ENCODE measurements at regions not wholly inside any gene's neighbourhood (a gene's known extent, or its start where the extent isn't known, plus 50 kb on each side); places are given as distances from the start of the nearest gene placed in this dataset.

- no peak overlapping the region for H3K4me3 ChIP-seq (ENCODE audit: low read depth, low read length, poor library complexity, severe bottlenecking)
- H2AFZ ChIP-seq (ENCODE audit: low read length): no peak overlapping the region
- no peak for DNase-seq (ENCODE audit: low spot score)
- H3K9me3 ChIP-seq (ENCODE audit: low read length): no peaks in the 10 kb centered on the region
- intact Hi-C loops (cut with micrococcal nuclease; ENCODE audit: unreplicated experiment): no loop called here
- no peaks in the 10 kb centered on the region for H3K4me1 ChIP-seq (ENCODE audit: insufficient read depth, low read length, poor library complexity, severe bottlenecking)
- TF ChIP-seq EZH2phosphoT487 (IDR thresholded peaks at IDR 0.05; ENCODE audit: borderline replicate concordance, low read depth, low read length) (no peak), CTCF (conservative IDR thresholded peaks at IDR 0.05; ENCODE audit: low read length) (no peak)
- BruUV-seq (replicated peaks): no TSS peak
- CTCF ChIA-PET (ENCODE audit: unreplicated experiment): no interaction called here
- no peak overlapping the region for H3K4me2 ChIP-seq (ENCODE audit: low read length)
- H4K20me1 ChIP-seq (ENCODE audit: insufficient read depth, low read length): no peaks in the 10 kb centered on the region
- H3K36me3 ChIP-seq (ENCODE audit: insufficient read depth, low read length): no peaks in the 10 kb centered on the region
- no peaks in the 10 kb centered on the region for H3K79me2 ChIP-seq (ENCODE audit: insufficient read depth, low read depth, low read length)
- POLR2A ChIA-PET: interaction anchor here (0.5 to 0.6 kb wide), 2 partner anchors 17 to 290 kb away, joined by 3 to 5 read pairs; no protein-coding TSS in a partner anchor
- H3K27ac ChIP-seq (ENCODE audit: low read depth, low read length, poor library complexity, severe bottlenecking): no peak overlapping the region
- H3K9me2 ChIP-seq (ENCODE audit: insufficient read depth, low read length): no peaks in the 10 kb centered on the region
Observed at GRCh38 chr12:100698518-100698917, 96.1 kb upstream of the ANO4 start.

- H3K4me1 ChIP-seq (ENCODE audit: insufficient read depth, low read length, poor library complexity, severe bottlenecking): no peaks in the 10 kb centered on the region
- H4K20me1 ChIP-seq (ENCODE audit: insufficient read depth, low read length): no peaks in the 10 kb centered on the region
- no peak for TF ChIP-seq EZH2phosphoT487 (IDR thresholded peaks at IDR 0.05; ENCODE audit: borderline replicate concordance, low read depth, low read length)
- TF ChIP-seq CTCF (conservative IDR thresholded peaks at IDR 0.05; ENCODE audit: low read length): no peak
- ChIA-PET POLR2A (interaction anchor here (0.5 kb wide), 1 partner anchor 16 kb away, joined by 5 read pairs; no protein-coding TSS in a partner anchor), CTCF (ENCODE audit: unreplicated experiment) (no interaction called here)
- BruUV-seq (replicated peaks): no TSS peak
- peak; percentile 6 for DNase-seq (ENCODE audit: low spot score)
- no peak overlapping the region for H2AFZ ChIP-seq (ENCODE audit: low read length)
- no peaks in the 10 kb centered on the region for H3K79me2 ChIP-seq (ENCODE audit: insufficient read depth, low read depth, low read length)
- no peaks in the 10 kb centered on the region for H3K9me3 ChIP-seq (ENCODE audit: low read length)
- intact Hi-C loops (cut with micrococcal nuclease; ENCODE audit: unreplicated experiment): no loop called here
- no peaks in the 10 kb centered on the region for H3K9me2 ChIP-seq (ENCODE audit: insufficient read depth, low read length)
- H3K36me3 ChIP-seq (ENCODE audit: insufficient read depth, low read length): no peaks in the 10 kb centered on the region
- no peak overlapping the region for H3K4me2 ChIP-seq (ENCODE audit: low read length)
- no peak overlapping the region for H3K27ac ChIP-seq (ENCODE audit: low read depth, low read length, poor library complexity, severe bottlenecking)
- no peak overlapping the region for H3K4me3 ChIP-seq (ENCODE audit: low read depth, low read length, poor library complexity, severe bottlenecking)
Observed at GRCh38 chr12:100699209-100699608, 95.4 kb upstream of the ANO4 start.

- intact Hi-C loops (cut with micrococcal nuclease; ENCODE audit: unreplicated experiment): no loop called here
- H3K4me1 ChIP-seq (ENCODE audit: insufficient read depth, low read length, poor library complexity, severe bottlenecking): no peaks in the 10 kb centered on the region
- H3K79me2 ChIP-seq (ENCODE audit: insufficient read depth, low read depth, low read length): no peaks in the 10 kb centered on the region
- H3K27ac ChIP-seq (ENCODE audit: low read depth, low read length, poor library complexity, severe bottlenecking): no peak overlapping the region
- CTCF ChIA-PET (ENCODE audit: unreplicated experiment): no interaction called here
- no TSS peak for BruUV-seq (replicated peaks)
- no peaks in the 10 kb centered on the region for H3K36me3 ChIP-seq (ENCODE audit: insufficient read depth, low read length)
- TF ChIP-seq EZH2phosphoT487 (IDR thresholded peaks at IDR 0.05; ENCODE audit: borderline replicate concordance, low read depth, low read length): no peak
- TF ChIP-seq CTCF (conservative IDR thresholded peaks at IDR 0.05; ENCODE audit: low read length): no peak
- H4K20me1 ChIP-seq (ENCODE audit: insufficient read depth, low read length): no peaks in the 10 kb centered on the region
- POLR2A ChIA-PET: interaction anchor here (0.9 kb wide), 1 partner anchor 99 kb away, joined by 3 read pairs; no protein-coding TSS in a partner anchor
- H3K4me2 ChIP-seq (ENCODE audit: low read length): no peak overlapping the region
- DNase-seq (ENCODE audit: low spot score): no peak
- H3K9me3 ChIP-seq (ENCODE audit: low read length): no peaks in the 10 kb centered on the region
- no peaks in the 10 kb centered on the region for H3K9me2 ChIP-seq (ENCODE audit: insufficient read depth, low read length)
- no peak overlapping the region for H2AFZ ChIP-seq (ENCODE audit: low read length)
- no peak overlapping the region for H3K4me3 ChIP-seq (ENCODE audit: low read depth, low read length, poor library complexity, severe bottlenecking)
Observed at GRCh38 chr12:100703337-100703736, 91.2 kb upstream of the ANO4 start.

Data from OCI-LY7 (cell line).